ENCODE measurements at regions not wholly inside any gene's neighbourhood (a gene's known extent, or its start where the extent isn't known, plus 50 kb on each side); places are given as distances from the start of the nearest gene placed in this dataset.

- no peak for TF ChIP-seq CTCF (conservative IDR thresholded peaks at IDR 0.05; ENCODE audit: low read length)
- TF ChIP-seq EZH2phosphoT487 (IDR thresholded peaks at IDR 0.05; ENCODE audit: borderline replicate concordance): no peak
These were observed 149.4 kb downstream of the CAPZA3 start for GRCh38 chr12:18887368-18887767.

All from Loucy (cell line).